ENCODE measurements at regions not wholly inside any gene's neighbourhood (a gene's known extent, or its start where the extent isn't known, plus 50 kb on each side); places are given as distances from the start of the nearest gene placed in this dataset.

DNA sequence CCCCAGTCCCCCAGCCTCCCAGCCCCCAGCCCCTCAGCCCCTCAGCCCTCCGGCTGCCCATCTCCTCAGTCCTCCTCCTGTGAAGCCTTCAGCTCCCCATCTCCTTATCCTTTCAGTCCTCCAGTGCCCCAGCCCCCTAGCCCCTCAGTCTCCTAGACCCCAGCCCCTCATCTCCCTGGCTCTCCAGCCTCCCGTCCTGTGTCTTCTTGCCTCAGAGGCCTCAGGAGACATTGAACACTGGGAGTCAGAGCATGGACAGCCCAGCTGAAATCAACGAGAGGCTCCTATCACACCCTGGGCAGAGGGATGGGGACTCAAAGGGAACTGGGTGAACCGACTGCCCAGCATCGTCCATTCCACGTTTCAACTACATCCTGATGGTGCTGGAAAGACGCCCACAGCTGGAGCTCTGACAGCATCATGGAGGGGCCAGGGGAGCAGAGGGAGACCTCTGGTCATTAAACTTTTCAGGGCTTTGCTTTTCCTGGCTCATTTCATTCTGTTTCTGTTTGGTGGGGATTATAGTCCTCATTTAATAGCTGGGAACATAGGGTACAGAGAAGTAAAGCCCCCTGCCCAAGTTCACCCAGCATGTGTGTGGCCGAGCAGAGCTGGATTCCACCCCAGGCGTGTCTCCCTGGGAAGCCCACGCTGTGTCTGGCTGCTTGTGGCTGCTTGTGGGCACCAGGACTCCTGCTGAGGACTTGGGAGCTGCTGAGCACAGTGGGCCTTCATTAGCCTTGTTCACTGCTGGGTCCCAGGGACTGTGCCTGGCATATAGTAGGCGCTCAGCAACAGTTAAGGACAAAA lies 396.7 kb downstream of the PTPRU start:
- TF ChIP-seq, protein P1, sequence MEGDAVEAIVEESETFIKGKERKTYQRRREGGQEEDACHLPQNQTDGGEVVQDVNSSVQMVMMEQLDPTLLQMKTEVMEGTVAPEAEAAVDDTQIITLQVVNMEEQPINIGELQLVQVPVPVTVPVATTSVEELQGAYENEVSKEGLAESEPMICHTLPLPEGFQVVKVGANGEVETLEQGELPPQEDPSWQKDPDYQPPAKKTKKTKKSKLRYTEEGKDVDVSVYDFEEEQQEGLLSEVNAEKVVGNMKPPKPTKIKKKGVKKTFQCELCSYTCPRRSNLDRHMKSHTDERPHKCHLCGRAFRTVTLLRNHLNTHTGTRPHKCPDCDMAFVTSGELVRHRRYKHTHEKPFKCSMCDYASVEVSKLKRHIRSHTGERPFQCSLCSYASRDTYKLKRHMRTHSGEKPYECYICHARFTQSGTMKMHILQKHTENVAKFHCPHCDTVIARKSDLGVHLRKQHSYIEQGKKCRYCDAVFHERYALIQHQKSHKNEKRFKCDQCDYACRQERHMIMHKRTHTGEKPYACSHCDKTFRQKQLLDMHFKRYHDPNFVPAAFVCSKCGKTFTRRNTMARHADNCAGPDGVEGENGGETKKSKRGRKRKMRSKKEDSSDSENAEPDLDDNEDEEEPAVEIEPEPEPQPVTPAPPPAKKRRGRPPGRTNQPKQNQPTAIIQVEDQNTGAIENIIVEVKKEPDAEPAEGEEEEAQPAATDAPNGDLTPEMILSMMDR (optimal IDR thresholded peaks at IDR 0.05 in 1 of 3, IDR thresholded peaks at IDR 0.05 in 1 of 3, conservative IDR thresholded peaks at IDR 0.05 in 1 of 3; ENCODE audit: extremely low read depth in 1 of 3, insufficient read depth in 2 of 3, low read length in 3 of 3) = no peak
- TF ChIP-seq EZH2 (IDR thresholded peaks at IDR 0.05; ENCODE audit: low read length) = no peak

Measured in keratinocyte (primary cell).